Endodermal cell (in vitro differentiated cells): ENCODE measurements at regions not wholly inside any gene's neighbourhood (a gene's known extent, or its start where the extent isn't known, plus 50 kb on each side); places are given as distances from the start of the nearest gene placed in this dataset.

Experiments used
- DNase-seq: peaks from one replicate; pipeline ENCODE4 v3.0.0-alpha.2; 2017
- H3K27ac ChIP-seq: 2 replicates; pipeline ENCODE4 v1.5.1; 2013; ENCODE audit warnings: mild to moderate bottlenecking, low read depth, low read length, moderate library complexity
- H3K27me3 ChIP-seq: 2 replicates; pipeline ENCODE4 v1.6.1; 2013; ENCODE audit warnings: mild to moderate bottlenecking, low read length, moderate library complexity; ENCODE audit not compliant: insufficient read depth, control insufficient read depth, poor library complexity, severe bottlenecking
- H3K36me3 ChIP-seq: 2 replicates; pipeline ENCODE4 v1.7.0; 2013; ENCODE audit warnings: mild to moderate bottlenecking, low read length, moderate library complexity; ENCODE audit not compliant: control insufficient read depth, insufficient read depth
- H3K4me1 ChIP-seq: one replicate; pipeline ENCODE4 v1.7.0; 2013; ENCODE audit warnings: low read length; ENCODE audit not compliant: control insufficient read depth, insufficient read depth
- H3K4me3 ChIP-seq: 2 replicates; pipeline ENCODE4 v1.5.1; 2013; ENCODE audit warnings: mild to moderate bottlenecking, low read length, moderate library complexity
- H3K9ac ChIP-seq: 2 replicates; pipeline ENCODE4 v1.6.1; 2013; ENCODE audit warnings: mild to moderate bottlenecking, low read length, moderate library complexity; ENCODE audit not compliant: poor library complexity, severe bottlenecking; ENCODE audit errors: extremely low read depth
- H3K9me3 ChIP-seq: 2 replicates; pipeline ENCODE4 v1.6.1; 2013; ENCODE audit warnings: mild to moderate bottlenecking, low read length, moderate library complexity; ENCODE audit not compliant: control insufficient read depth
- H3K27ac Mint-ChIP-seq: 2 replicates; pipeline ENCODE4 v1.8.0; 2020; ENCODE audit warnings: mixed read lengths
- H3K27me3 Mint-ChIP-seq: 2 replicates; pipeline ENCODE4 v1.8.0; 2021; ENCODE audit warnings: mild to moderate bottlenecking, mixed read lengths; ENCODE audit not compliant: insufficient read depth
- H3K36me3 Mint-ChIP-seq: 2 replicates; pipeline ENCODE4 v1.8.0; 2020; ENCODE audit warnings: low read depth, mixed read lengths
- H3K4me1 Mint-ChIP-seq: 2 replicates; pipeline ENCODE4 v1.8.0; 2020; ENCODE audit warnings: mixed read lengths
- H3K4me3 Mint-ChIP-seq: 2 replicates; pipeline ENCODE4 v1.8.0; 2020; ENCODE audit warnings: mild to moderate bottlenecking, moderate library complexity, mixed read lengths
- H3K9me3 Mint-ChIP-seq: 2 replicates; pipeline ENCODE4 v1.8.0; 2020; ENCODE audit warnings: mild to moderate bottlenecking, mixed read lengths
- WGBS, 2 experiments: methylation state at CpG; one replicate each; pipeline versions ENCODE4 v1.1.5 to v1.1.7; 2013; ENCODE audit warnings: missing lambda C conversion rate in 2 of 2, mixed read lengths in 1 of 2; ENCODE audit not compliant: insufficient coverage in 1 of 2, insufficient read length in 1 of 2; 5-methylcytosine and 5-hydroxymethylcytosine counted together
- TF ChIP-seq, protein P1 (sequence below): fragments of 200-600 bp; sonication (generic); conservative IDR thresholded peaks from 2 replicates; pipeline ENCODE4 v1.5.0; 2021; ENCODE audit warnings: antibody characterized with exemption, mild to moderate bottlenecking

DNA sequence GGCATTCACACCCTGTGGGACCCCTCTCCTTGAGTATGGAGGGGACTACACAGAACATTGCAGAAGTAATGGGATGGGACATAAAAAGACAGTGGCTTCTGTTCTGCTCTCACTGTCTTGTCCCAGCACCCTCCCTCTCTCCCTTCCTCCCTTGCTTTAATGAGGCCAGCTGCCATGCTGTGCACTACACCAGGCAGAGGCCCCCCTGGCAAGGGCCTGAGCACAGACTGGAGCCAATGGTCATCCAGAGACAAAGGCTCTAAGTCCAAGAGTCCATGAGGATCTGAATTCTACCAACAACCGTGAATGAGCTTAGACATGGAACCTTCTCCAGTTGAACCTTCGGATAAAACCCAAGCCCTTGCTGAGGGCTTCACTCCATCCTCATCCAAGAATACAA, 263.0 kb downstream of the NDUFA10 start:
- 91 to 94% methylated on average over 2 of the region's 2 CpGs for WGBS, 2 experiments
- TF ChIP-seq, protein P1, sequence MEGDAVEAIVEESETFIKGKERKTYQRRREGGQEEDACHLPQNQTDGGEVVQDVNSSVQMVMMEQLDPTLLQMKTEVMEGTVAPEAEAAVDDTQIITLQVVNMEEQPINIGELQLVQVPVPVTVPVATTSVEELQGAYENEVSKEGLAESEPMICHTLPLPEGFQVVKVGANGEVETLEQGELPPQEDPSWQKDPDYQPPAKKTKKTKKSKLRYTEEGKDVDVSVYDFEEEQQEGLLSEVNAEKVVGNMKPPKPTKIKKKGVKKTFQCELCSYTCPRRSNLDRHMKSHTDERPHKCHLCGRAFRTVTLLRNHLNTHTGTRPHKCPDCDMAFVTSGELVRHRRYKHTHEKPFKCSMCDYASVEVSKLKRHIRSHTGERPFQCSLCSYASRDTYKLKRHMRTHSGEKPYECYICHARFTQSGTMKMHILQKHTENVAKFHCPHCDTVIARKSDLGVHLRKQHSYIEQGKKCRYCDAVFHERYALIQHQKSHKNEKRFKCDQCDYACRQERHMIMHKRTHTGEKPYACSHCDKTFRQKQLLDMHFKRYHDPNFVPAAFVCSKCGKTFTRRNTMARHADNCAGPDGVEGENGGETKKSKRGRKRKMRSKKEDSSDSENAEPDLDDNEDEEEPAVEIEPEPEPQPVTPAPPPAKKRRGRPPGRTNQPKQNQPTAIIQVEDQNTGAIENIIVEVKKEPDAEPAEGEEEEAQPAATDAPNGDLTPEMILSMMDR, result no peak

DNA sequence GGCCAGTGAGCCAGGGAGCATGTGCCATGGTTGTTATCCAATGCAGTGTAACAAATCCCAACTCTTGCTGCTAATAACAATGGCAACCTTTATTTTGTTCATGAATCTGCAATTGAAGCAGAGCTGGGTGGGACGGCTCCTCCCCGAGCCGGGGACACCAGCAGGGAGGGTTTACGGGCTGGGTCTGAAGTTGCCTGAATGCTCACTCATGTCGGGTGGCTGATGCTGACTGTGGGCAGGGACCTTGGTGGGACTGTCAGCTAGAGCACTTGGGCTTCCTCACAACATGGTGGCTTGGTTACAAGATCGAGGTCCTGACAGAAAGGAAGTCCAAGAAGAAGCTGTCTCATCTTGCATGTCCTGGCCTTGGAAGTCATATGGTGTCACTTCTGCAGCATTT, 264.5 kb downstream of the NDUFA10 start:
- Histone ChIP-seq H3K27me3 (no peaks in the 10 kb centered on the region), H3K9ac (no peak overlapping the region), H3K4me3 (no peak overlapping the region), H3K4me1 (no peaks in the 10 kb centered on the region), H3K27ac (no peak overlapping the region), H3K9me3 (no peaks in the 10 kb centered on the region), H3K36me3 (no peaks in the 10 kb centered on the region)
- Mint-ChIP-seq H3K36me3 (no peaks in the 10 kb centered on the region), H3K27ac (no peak overlapping the region), H3K27me3 (peaks cover 8% of the 10 kb centered on the region), H3K4me3 (no peak overlapping the region), H3K4me1 (peaks cover 6% of the 10 kb centered on the region), H3K9me3 (no peaks in the 10 kb centered on the region)
- 86 to 90% methylated on average over 6 of the region's 6 CpGs for WGBS, 2 experiments
- no peak for DNase-seq
- TF ChIP-seq, protein P1, result no peak

More for the DNA sequence above, 263.0 kb downstream of the NDUFA10 start:
- no peaks in the 10 kb centered on the region for H3K36me3 ChIP-seq
- H3K4me1 Mint-ChIP-seq, result peaks cover 6% of the 10 kb centered on the region
- no peak for DNase-seq
- no peak overlapping the region for H3K9ac ChIP-seq
- H3K4me3 Mint-ChIP-seq, result no peak overlapping the region
- no peaks in the 10 kb centered on the region for H3K27me3 ChIP-seq
- H3K4me3 ChIP-seq, result no peak overlapping the region
- no peaks in the 10 kb centered on the region for H3K9me3 ChIP-seq
- peak overlapping the region; percentile 72 for H3K27ac ChIP-seq
- H3K36me3 Mint-ChIP-seq, result no peaks in the 10 kb centered on the region
- peaks cover 8% of the 10 kb centered on the region for H3K27me3 Mint-ChIP-seq
- H3K4me1 ChIP-seq, result no peaks in the 10 kb centered on the region
- no peaks in the 10 kb centered on the region for H3K9me3 Mint-ChIP-seq
- H3K27ac Mint-ChIP-seq, result no peak overlapping the region

DNA sequence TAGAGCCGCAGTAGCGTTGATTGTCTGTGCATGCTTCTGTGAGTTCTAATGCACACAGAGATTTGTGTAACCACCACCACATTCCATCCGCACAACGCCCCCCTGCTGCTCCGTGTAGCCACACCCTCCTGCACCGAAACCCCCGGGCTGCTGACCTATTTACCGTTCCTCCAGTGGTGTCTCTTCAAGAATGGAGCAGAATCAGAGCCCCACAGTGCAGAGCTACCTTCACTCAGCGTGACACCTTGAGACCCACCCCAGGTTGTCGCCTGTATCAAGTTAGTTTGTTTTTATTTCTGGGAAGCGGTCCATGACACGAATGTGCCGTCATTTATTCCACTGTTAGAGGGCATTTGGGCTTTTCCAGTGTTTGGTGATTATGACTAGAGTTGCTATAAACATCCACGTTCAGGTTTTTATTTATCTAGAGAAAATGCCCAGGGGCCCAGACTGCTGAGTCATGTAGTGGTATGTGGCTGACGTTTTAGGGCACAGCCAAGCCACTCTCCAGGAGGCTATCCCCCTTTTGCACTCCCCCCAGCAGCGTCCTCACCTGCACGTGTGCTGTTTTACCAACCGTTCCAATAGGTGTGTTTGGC, 266.8 kb downstream of the NDUFA10 start:
- H3K27me3 ChIP-seq, result no peaks in the 10 kb centered on the region
- H3K4me3 Mint-ChIP-seq, result no peak overlapping the region
- no peak overlapping the region for H3K27ac ChIP-seq
- H3K36me3 ChIP-seq, result no peaks in the 10 kb centered on the region
- TF ChIP-seq, protein P1, result no peak
- DNase-seq, result no peak
- no peak overlapping the region for H3K27ac Mint-ChIP-seq
- WGBS, 2 experiments, result 77 to 83% methylated on average over 13 to 18 of the region's 18 CpGs
- H3K9me3 Mint-ChIP-seq, result no peaks in the 10 kb centered on the region
- no peak overlapping the region for H3K4me3 ChIP-seq
- no peaks in the 10 kb centered on the region for H3K36me3 Mint-ChIP-seq
- H3K4me1 Mint-ChIP-seq, result peaks cover 6% of the 10 kb centered on the region
- H3K9me3 ChIP-seq, result no peaks in the 10 kb centered on the region
- no peak overlapping the region for H3K9ac ChIP-seq
- H3K27me3 Mint-ChIP-seq, result peaks cover 7% of the 10 kb centered on the region
- H3K4me1 ChIP-seq, result no peaks in the 10 kb centered on the region
